Fibroblast of lung (primary cell): ENCODE measurements at regions not wholly inside any gene's neighbourhood (a gene's known extent, or its start where the extent isn't known, plus 50 kb on each side); places are given as distances from the start of the nearest gene placed in this dataset.

Experiments
- DNase-seq, 2 donors: peaks; one replicate each; pipeline versions ENCODE4 v3.0.0 to v3.0.0-alpha.2; 2010; ENCODE audit warnings: low read depth in 2 of 2
- H2AFZ ChIP-seq: 2 replicates; pipeline ENCODE4 v1.5.1; 2012; ENCODE audit warnings: low read length, control low read depth, inconsistent platforms
- H3K27ac ChIP-seq: 2 replicates; pipeline ENCODE4 v1.5.1; 2011; ENCODE audit warnings: low read length, control low read depth; ENCODE audit not compliant: insufficient read depth
- H3K27me3 ChIP-seq: 2 replicates; pipeline ENCODE4 v1.5.1; 2011; ENCODE audit warnings: mild to moderate bottlenecking, low read length; ENCODE audit not compliant: control insufficient read depth, insufficient read depth
- H3K36me3 ChIP-seq: 2 replicates; pipeline ENCODE4 v1.5.1; 2011; ENCODE audit warnings: low read length; ENCODE audit not compliant: control insufficient read depth, insufficient read depth
- H3K4me1 ChIP-seq: 2 replicates; pipeline ENCODE4 v1.5.1; 2011; ENCODE audit warnings: low read length; ENCODE audit not compliant: control insufficient read depth, insufficient read depth; ENCODE audit errors: extremely low read depth
- H3K4me2 ChIP-seq: 2 replicates; pipeline ENCODE4 v1.5.1; 2011; ENCODE audit warnings: low read length, control low read depth; ENCODE audit not compliant: insufficient read depth; ENCODE audit errors: extremely low read depth
- H3K4me3 ChIP-seq, 4 experiments: fragments of 200-600 bp in 1 of 4; sonication (generic) in 1 of 4; replicated peaks in 1 of 4; 2 replicates each; pipeline ENCODE4 v1.5.1; 2011 to 2016; ENCODE audit warnings: low read length in 4 of 4, low read depth in 3 of 4, mild to moderate bottlenecking in 3 of 4, control low read depth in 2 of 4, inconsistent platforms in 1 of 4, mixed read lengths in 1 of 4; ENCODE audit not compliant: insufficient read depth in 1 of 4; ENCODE audit errors: control extremely low read depth in 1 of 4
- H3K79me2 ChIP-seq: 2 replicates; pipeline ENCODE4 v1.5.1; 2012; ENCODE audit warnings: mild to moderate bottlenecking, low read length, inconsistent platforms; ENCODE audit not compliant: control insufficient read depth, insufficient read depth
- H3K9ac ChIP-seq: 2 replicates; pipeline ENCODE4 v1.5.1; 2011; ENCODE audit warnings: mild to moderate bottlenecking, low read length, control low read depth; ENCODE audit not compliant: insufficient read depth
- H3K9me3 ChIP-seq: 2 replicates; pipeline ENCODE4 v1.5.1; 2012; ENCODE audit warnings: low read depth, low read length; ENCODE audit not compliant: control insufficient read depth, insufficient read depth
- H4K20me1 ChIP-seq: 2 replicates; pipeline ENCODE4 v1.5.1; 2011; ENCODE audit warnings: low read length; ENCODE audit not compliant: control insufficient read depth, insufficient read depth; ENCODE audit errors: extremely low read depth
- EZH2 ChIP-seq: IDR thresholded peaks from 2 replicates; pipeline ENCODE4 v1.5.1; 2012; ENCODE audit warnings: low read length, control low read depth, mild to moderate bottlenecking; ENCODE audit errors: missing control alignments
- TF ChIP-seq, protein P1 (sequence below), 2 donors: IDR thresholded peaks in 1 of 2; conservative IDR thresholded peaks in 1 of 2; 1 replicate in 1 of 2; 2 replicates in 1 of 2; pipeline ENCODE4 v1.5.1; 2011 to 2012; ENCODE audit warnings: low read length in 2 of 2, control low read depth in 1 of 2, inconsistent platforms in 1 of 2, low read depth in 1 of 2, mild to moderate bottlenecking in 1 of 2

DNA sequence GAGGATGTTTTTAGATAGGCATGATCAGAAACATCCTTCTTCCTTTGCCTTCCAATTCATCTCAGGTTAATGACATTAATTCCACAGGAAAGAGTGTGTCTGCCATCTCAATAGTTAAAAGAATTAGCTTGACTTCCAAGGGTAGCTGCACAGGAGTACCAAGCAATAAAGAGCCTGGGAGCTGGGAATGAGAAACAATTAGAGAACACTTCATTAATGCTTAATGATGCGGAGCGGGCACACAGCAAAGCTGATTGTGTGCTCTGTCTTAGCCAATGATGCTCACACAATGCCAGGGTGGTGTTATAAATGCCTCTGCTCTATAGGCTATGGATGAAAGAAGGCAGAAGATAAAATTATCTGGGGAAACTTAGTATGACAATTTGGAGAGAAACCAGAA lies 1052.5 kb upstream of the LCORL start:
- TF ChIP-seq, protein P1, sequence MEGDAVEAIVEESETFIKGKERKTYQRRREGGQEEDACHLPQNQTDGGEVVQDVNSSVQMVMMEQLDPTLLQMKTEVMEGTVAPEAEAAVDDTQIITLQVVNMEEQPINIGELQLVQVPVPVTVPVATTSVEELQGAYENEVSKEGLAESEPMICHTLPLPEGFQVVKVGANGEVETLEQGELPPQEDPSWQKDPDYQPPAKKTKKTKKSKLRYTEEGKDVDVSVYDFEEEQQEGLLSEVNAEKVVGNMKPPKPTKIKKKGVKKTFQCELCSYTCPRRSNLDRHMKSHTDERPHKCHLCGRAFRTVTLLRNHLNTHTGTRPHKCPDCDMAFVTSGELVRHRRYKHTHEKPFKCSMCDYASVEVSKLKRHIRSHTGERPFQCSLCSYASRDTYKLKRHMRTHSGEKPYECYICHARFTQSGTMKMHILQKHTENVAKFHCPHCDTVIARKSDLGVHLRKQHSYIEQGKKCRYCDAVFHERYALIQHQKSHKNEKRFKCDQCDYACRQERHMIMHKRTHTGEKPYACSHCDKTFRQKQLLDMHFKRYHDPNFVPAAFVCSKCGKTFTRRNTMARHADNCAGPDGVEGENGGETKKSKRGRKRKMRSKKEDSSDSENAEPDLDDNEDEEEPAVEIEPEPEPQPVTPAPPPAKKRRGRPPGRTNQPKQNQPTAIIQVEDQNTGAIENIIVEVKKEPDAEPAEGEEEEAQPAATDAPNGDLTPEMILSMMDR (conservative IDR thresholded peaks at IDR 0.05 in 1 of 2, IDR thresholded peaks at IDR 0.05 in 1 of 2; ENCODE audit: low read depth in 1 of 2, low read length in 2 of 2) = no peak
- TF ChIP-seq EZH2 = no peak
- DNase-seq = no peak

GRCh38 chr4:19063662-19064061 lies 1042.1 kb upstream of the LCORL start:
- no peaks in the 10 kb centered on the region for H3K27me3 ChIP-seq
- H2AFZ ChIP-seq = no peak overlapping the region
- no peak overlapping the region for H3K4me3 ChIP-seq
- H3K36me3 ChIP-seq = no peaks in the 10 kb centered on the region
- H3K27ac ChIP-seq = no peak overlapping the region
- no peak for TF ChIP-seq EZH2
- TF ChIP-seq, protein P1 (conservative IDR thresholded peaks at IDR 0.05 in 1 of 2, IDR thresholded peaks at IDR 0.05 in 1 of 2; ENCODE audit: low read depth in 1 of 2, low read length in 2 of 2) = no peak
- no peak overlapping the region for H3K4me2 ChIP-seq
- no peaks in the 10 kb centered on the region for H3K4me1 ChIP-seq
- H4K20me1 ChIP-seq = no peaks in the 10 kb centered on the region
- no peak for DNase-seq
- H3K9me3 ChIP-seq = no peaks in the 10 kb centered on the region
- H3K79me2 ChIP-seq = no peaks in the 10 kb centered on the region
- H3K9ac ChIP-seq = no peak overlapping the region

More for the DNA sequence above, 1052.5 kb upstream of the LCORL start:
- no peaks in the 10 kb centered on the region for H3K36me3 ChIP-seq
- no peaks in the 10 kb centered on the region for H3K27me3 ChIP-seq
- no peaks in the 10 kb centered on the region for H3K4me1 ChIP-seq
- H3K9ac ChIP-seq = no peak overlapping the region
- no peak overlapping the region for H3K4me3 ChIP-seq
- H4K20me1 ChIP-seq = no peaks in the 10 kb centered on the region
- no peaks in the 10 kb centered on the region for H3K79me2 ChIP-seq
- no peak overlapping the region for H2AFZ ChIP-seq
- H3K9me3 ChIP-seq = no peaks in the 10 kb centered on the region
- H3K4me2 ChIP-seq = no peak overlapping the region
- H3K27ac ChIP-seq = no peak overlapping the region

DNA sequence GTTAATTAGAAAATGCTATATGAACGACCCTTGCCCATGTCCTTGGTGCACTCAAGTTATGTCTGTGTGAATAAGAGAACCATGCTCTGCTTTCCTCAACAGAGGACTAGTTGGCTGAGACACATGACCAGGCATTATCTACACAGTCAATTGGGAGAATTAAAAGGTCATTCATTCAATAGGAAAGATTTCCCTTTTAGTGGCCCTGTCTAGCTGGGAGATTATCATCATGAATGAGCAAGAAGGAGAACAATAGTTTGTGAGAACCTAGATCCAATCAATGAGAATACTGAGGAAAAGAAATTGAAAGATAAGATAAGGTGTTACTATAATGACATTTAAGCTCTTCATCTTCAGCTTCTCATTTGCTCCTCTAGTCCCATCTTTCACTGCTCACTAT lies 1033.4 kb upstream of the LCORL start:
- TF ChIP-seq, protein P1 (conservative IDR thresholded peaks at IDR 0.05 in 1 of 2, IDR thresholded peaks at IDR 0.05 in 1 of 2; ENCODE audit: low read depth in 1 of 2, low read length in 2 of 2) = no peak
- no peak for TF ChIP-seq EZH2
- H3K4me2 ChIP-seq = no peak overlapping the region
- no peak overlapping the region for H3K27ac ChIP-seq
- H3K9me3 ChIP-seq = no peaks in the 10 kb centered on the region
- H3K4me3 ChIP-seq = no peak overlapping the region
- no peaks in the 10 kb centered on the region for H3K79me2 ChIP-seq
- H3K9ac ChIP-seq = no peak overlapping the region
- H2AFZ ChIP-seq = no peak overlapping the region
- H3K36me3 ChIP-seq = no peaks in the 10 kb centered on the region
- H4K20me1 ChIP-seq = no peaks in the 10 kb centered on the region
- DNase-seq = no peak
- no peaks in the 10 kb centered on the region for H3K4me1 ChIP-seq
- no peaks in the 10 kb centered on the region for H3K27me3 ChIP-seq
